CD4-positive, alpha-beta T cell treated with Interleukin-12 subunit alpha and Interleukin-12 subunit beta, for 1 hour (primary cell): ENCODE measurements at regions not wholly inside any gene's neighbourhood (a gene's known extent, or its start where the extent isn't known, plus 50 kb on each side); places are given as distances from the start of the nearest gene placed in this dataset.

Experiments
- DNase-seq: peaks from one replicate; pipeline ENCODE4 v3.0.0-alpha.2; 2020

GRCh38 chr4:11495818-11496217, 67.1 kb upstream of the HS3ST1 start:
- DNase-seq: no peak

- no peak for DNase-seq
Measured at GRCh38 chr4:11495291-11495690, 66.6 kb upstream of the HS3ST1 start.

GRCh38 chr4:11494232-11494631, 65.5 kb upstream of the HS3ST1 start:
- DNase-seq: no peak

GRCh38 chr4:11489453-11490083, 60.9 kb upstream of the HS3ST1 start:
- no peak for DNase-seq

- DNase-seq: no peak
Measured at GRCh38 chr4:11488657-11489452, 60.2 kb upstream of the HS3ST1 start.

GRCh38 chr4:11487868-11488544, 59.3 kb upstream of the HS3ST1 start:
- DNase-seq: no peak

- DNase-seq: no peak
Measured at GRCh38 chr4:11487139-11487538, 58.4 kb upstream of the HS3ST1 start.

GRCh38 chr4:11485926-11486325, 57.2 kb upstream of the HS3ST1 start:
- DNase-seq: no peak

GRCh38 chr4:11484531-11484930, 55.8 kb upstream of the HS3ST1 start:
- no peak for DNase-seq

GRCh38 chr4:11483046-11483445, 54.4 kb upstream of the HS3ST1 start:
- no peak for DNase-seq

- peak; percentile 25 for DNase-seq
Measured at GRCh38 chr4:11480683-11481082, 52.0 kb upstream of the HS3ST1 start.
